ENCODE measurements at regions not wholly inside any gene's neighbourhood (a gene's known extent, or its start where the extent isn't known, plus 50 kb on each side); places are given as distances from the start of the nearest gene placed in this dataset.
"Not testable (repeated sequence)": the region's sequence is repeated elsewhere in the genome, so short reads cannot be mapped to it uniquely, and the experiment has no call there.

DNA sequence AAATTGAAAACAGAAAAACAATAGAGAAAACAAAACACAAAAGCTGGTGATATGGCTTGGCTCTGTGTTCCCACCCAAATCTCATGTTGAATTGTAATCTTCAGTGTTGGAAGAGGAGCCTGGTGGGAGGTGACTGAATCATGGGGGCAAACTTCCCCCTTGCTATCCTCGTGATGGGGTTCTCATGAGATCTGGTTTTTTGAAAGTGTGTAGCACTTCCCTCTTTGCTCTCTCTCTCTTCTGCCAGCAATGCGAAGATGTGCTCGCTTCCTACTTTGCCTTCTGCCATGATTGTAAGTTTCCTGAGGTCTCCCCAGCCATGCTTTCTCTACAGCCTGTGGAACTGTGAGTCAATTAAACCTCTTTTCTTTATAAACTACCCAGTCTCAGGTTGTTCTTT, 112.3 kb upstream of the UXS1 start:
- Mint-ChIP-seq H3K27ac (no peak overlapping the region), H3K36me3 (no peaks in the 10 kb centered on the region), H3K9me3 (no peaks in the 10 kb centered on the region), H3K4me1 (no peaks in the 10 kb centered on the region), H3K4me3 (no peak overlapping the region)
- ATAC-seq (no peak), DNase-seq (ENCODE audit: low spot score in 2 of 2) (no peak)

GRCh38 chr2:106304612-106305184, 110.6 kb upstream of the UXS1 start:
- H3K4me1 Mint-ChIP-seq = no peaks in the 10 kb centered on the region
- H3K36me3 Mint-ChIP-seq = no peaks in the 10 kb centered on the region
- ATAC-seq (no peak), DNase-seq (ENCODE audit: low spot score in 2 of 2) (no peak)
- no peak overlapping the region for H3K27ac Mint-ChIP-seq
- H3K4me3 Mint-ChIP-seq = no peak overlapping the region
- H3K9me3 Mint-ChIP-seq = no peaks in the 10 kb centered on the region

DNA sequence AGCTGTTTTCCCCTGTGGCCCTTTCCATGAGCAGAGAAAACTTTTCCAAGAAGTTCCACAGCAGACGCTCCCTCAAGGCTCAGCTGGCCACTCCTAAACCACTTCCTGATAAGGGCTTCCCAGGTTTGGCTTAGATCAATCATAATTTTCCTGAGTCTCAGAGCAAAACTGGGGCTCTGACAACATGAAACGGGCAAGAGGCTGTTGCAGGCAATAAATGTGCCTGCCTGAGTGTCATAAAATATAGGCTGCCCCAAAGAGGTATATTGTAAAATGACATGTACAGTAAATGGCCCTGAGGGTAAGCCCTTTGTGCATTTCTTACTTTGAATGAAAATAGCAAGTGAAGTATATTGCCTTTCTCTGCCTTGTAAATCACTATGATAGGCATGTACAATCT, 105.6 kb upstream of the UXS1 start:
- Mint-ChIP-seq H3K9me3 (no peaks in the 10 kb centered on the region), H3K4me1 (no peaks in the 10 kb centered on the region), H3K36me3 (no peaks in the 10 kb centered on the region), H3K4me3 (no peak overlapping the region), H3K27ac (no peak overlapping the region)
- ATAC-seq (no peak), DNase-seq (ENCODE audit: low spot score in 2 of 2) (no peak)

DNA sequence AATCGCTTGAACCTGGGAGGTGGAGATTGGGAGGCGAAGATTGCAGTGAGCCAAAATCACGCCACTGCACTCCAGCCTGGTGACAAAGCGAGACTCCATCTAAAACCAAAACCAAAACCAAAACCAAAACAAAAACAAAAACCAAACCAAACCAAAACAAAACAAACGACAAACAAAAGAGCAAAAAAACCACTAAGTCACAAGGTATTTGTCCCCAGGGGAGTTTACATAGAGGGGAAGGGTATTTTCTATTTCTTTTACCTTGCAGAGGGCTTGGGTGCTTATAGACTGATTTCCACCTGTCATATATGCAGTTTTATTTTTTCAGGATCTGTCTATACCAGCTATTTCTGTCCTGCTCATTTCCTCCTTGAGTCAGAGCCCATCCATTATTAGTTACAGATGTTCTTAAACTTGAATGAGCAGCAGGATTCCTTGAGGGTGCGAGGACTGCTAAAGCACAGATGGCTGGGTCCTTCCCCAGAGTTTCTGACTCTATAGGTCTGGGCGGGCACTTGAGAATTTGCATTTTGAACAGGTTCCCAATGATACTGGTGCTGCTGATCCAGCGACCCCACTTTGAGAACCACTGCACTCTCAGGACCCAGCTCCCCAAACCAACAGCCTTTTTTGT, 102.2 kb upstream of the UXS1 start:
- H3K9me3 Mint-ChIP-seq = no peaks in the 10 kb centered on the region
- no peak for DNase-seq (ENCODE audit: low spot score in 2 of 2)
- H3K4me3 Mint-ChIP-seq = no peak overlapping the region
- H3K36me3 Mint-ChIP-seq = no peaks in the 10 kb centered on the region
- no peak for ATAC-seq
- no peaks in the 10 kb centered on the region for H3K4me1 Mint-ChIP-seq
- H3K27ac Mint-ChIP-seq = peak overlapping the region; percentile 50

- DNase-seq (ENCODE audit: low spot score in 2 of 2) (no peak), ATAC-seq (no peak)
- no peaks in the 10 kb centered on the region for H3K4me1 Mint-ChIP-seq
- H3K9me3 Mint-ChIP-seq = no peaks in the 10 kb centered on the region
- no peak overlapping the region for H3K27ac Mint-ChIP-seq
- H3K36me3 Mint-ChIP-seq = no peaks in the 10 kb centered on the region
- H3K4me3 Mint-ChIP-seq = no peak overlapping the region
Measured at GRCh38 chr2:106294182-106294581, 100.1 kb upstream of the UXS1 start.

GRCh38 chr2:106293271-106293783, 99.2 kb upstream of the UXS1 start:
- no peak overlapping the region for H3K4me3 Mint-ChIP-seq
- DNase-seq (ENCODE audit: low spot score in 2 of 2) = no peak
- H3K9me3 Mint-ChIP-seq = no peaks in the 10 kb centered on the region
- ATAC-seq = no peak
- no peak overlapping the region for H3K27ac Mint-ChIP-seq
- no peaks in the 10 kb centered on the region for H3K4me1 Mint-ChIP-seq
- H3K36me3 Mint-ChIP-seq = no peaks in the 10 kb centered on the region

DNA sequence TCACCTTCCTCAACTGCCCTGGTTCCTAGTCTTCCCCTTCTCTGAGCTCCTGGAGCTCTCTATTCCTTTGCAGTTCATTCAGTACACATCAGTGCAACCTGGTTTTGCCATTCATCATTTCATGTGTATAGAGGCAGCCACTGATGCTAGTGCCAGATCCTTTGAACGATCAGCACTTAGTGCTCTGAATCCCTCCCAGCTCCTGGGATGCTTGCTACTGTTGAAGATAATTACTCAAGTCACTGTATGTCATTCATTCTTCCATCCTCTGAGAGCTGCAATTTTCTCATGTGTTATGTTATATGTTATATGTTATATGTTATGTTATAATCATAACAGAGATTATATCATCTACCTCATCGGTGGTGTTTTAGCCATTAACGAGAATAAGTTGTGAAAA, 98.5 kb upstream of the UXS1 start:
- H3K27ac Mint-ChIP-seq = no peak overlapping the region
- no peaks in the 10 kb centered on the region for H3K4me1 Mint-ChIP-seq
- no peaks in the 10 kb centered on the region for H3K36me3 Mint-ChIP-seq

GRCh38 chr2:106288873-106289272, 94.8 kb upstream of the UXS1 start:
- Mint-ChIP-seq H3K4me3 (no peak overlapping the region), H3K9me3 (no peaks in the 10 kb centered on the region), H3K4me1 (no peaks in the 10 kb centered on the region), H3K36me3 (no peaks in the 10 kb centered on the region), H3K27ac (no peak overlapping the region)
- ATAC-seq (no peak), DNase-seq (ENCODE audit: low spot score in 2 of 2) (no peak)

More for the DNA sequence above, 98.5 kb upstream of the UXS1 start:
- H3K9me3 Mint-ChIP-seq = no peaks in the 10 kb centered on the region
- ATAC-seq (no peak), DNase-seq (ENCODE audit: low spot score in 2 of 2) (no peak)
- no peak overlapping the region for H3K4me3 Mint-ChIP-seq

DNA sequence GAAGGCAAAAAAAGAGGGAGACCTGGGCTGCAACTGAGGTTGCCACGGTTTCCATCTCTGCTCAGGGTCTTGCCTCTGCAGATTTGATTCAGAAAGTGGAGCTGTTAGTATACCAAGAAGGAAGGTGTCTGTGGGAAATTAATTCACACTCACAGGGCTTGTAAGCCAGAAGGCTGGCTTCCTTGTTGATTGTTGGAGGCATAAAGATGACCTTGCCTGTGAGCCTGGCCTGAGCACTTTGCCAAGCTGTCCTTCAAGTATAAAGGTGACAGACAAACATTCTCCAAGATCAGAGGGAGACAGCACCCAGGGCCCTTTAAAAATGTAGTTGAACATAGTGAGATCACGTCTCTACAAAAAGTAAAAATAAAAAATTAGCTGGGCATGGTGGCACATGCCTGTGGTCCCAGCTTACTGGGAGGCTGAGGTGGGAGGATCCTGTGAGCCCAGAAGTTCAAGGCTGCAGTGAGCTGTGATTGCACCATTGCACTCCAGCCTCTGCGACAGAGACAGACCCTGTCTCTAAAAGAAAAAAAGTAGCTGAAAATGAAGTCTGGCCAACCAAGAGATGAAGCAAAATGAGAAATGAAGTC, 91.2 kb upstream of the UXS1 start:
- no peak overlapping the region for H3K4me3 Mint-ChIP-seq
- no peak overlapping the region for H3K27ac Mint-ChIP-seq

DNA sequence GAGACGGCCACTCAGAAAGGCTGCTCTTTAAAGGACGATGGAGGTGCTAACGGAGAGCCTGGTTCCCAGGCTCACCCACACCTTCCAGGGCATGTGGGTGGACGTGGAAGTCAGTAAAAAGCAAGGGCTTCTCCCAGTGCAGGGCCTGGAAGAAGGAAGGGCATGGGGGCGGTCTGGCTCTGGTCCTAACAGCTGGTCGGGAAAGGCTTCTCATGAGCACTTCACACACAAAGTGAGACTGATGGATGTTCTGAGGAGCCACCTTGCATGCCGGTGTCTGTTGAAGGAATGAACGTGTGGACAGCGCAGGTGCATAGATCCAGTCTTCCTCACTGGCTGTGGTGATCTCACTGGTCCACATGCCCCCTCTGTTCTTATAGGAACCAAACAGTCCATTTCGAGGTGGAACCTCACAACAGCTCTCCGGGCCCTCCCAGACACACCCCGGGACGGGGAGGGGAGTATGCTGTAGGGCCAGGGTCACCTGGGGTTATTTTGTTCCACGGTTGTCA, 90.6 kb upstream of the UXS1 start:
- ATAC-seq = peak; percentile 32
- no peaks in the 10 kb centered on the region for H3K36me3 Mint-ChIP-seq
- no peaks in the 10 kb centered on the region for H3K4me1 Mint-ChIP-seq
- no peaks in the 10 kb centered on the region for H3K9me3 Mint-ChIP-seq
- no peak overlapping the region for H3K4me3 Mint-ChIP-seq
- no peak for DNase-seq (ENCODE audit: low spot score in 2 of 2)
- H3K27ac Mint-ChIP-seq = no peak overlapping the region

More for the DNA sequence above, 91.2 kb upstream of the UXS1 start:
- H3K9me3 Mint-ChIP-seq = no peaks in the 10 kb centered on the region
- H3K4me1 Mint-ChIP-seq = no peaks in the 10 kb centered on the region
- no peaks in the 10 kb centered on the region for H3K36me3 Mint-ChIP-seq
- no peak for ATAC-seq
- DNase-seq (ENCODE audit: low spot score in 2 of 2) = no peak

DNA sequence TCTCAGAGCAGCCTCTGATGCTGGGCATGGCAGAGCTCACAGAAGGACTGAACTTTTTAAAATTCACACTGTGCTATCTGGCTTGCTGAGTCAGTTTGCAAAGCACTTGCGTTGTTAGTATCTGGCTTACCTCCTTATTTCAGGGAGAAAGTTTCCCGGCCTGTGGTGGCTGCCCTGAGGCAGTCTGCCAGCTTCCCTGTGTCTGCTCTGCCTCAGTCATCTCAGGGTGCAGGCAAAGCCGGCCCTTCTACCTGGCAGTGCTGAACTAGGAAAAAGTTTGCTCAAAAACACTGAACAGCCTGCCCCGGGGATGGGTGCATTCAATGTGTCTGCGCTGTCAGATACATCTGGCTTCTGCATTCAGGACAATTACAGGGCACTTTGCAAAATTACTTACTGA, 90.2 kb upstream of the UXS1 start:
- DNase-seq (ENCODE audit: low spot score in 2 of 2) = no peak
- H3K4me3 Mint-ChIP-seq = no peak overlapping the region
- H3K36me3 Mint-ChIP-seq = no peaks in the 10 kb centered on the region
- no peaks in the 10 kb centered on the region for H3K9me3 Mint-ChIP-seq
- H3K4me1 Mint-ChIP-seq = no peaks in the 10 kb centered on the region
- no peak for ATAC-seq
- no peak overlapping the region for H3K27ac Mint-ChIP-seq

DNA sequence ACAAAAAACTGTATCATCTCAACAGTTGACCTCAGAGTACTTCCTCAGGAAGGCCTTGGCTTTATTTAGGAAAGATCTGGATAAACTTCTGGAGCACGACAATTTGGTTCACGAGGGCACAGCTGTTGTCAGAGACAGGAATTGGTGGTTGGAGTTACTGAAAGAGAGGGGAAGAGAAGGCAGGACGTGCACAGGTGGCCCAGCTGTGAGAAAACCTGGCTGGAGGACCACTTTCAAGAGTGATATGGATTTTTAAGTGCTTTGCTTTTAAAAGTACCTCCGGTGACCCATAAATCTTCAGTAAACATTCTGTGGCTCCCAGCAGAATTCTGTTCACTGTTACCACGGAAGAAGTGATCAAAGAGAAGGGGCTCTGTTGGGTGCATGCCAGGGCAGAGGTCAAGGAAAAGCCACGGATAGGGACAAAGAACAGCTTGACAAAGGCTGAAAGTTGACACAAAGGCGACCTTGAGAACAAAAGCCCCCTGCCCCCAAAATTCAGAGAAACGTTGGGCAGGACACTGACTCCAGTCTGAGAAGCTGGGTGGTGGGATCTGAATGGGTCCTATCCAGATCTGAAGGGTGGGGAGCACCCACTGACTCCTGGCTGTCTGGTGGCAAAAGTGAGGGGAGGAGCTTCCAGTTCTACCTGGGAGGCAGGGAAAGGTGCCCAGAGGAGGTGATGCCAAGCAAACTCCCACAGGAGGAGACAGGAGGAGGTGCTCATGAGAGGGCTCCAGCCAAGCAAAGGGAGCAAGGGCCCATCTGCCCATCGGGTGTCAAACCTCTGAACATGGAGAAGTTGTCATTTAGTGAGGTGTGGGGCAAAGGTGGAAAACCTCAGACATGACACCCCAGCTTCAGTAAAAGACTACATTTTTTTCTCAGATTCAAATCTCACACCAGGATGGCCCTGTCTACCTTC, 89.4 kb upstream of the UXS1 start:
- not testable (repeated sequence) for ATAC-seq

DNA sequence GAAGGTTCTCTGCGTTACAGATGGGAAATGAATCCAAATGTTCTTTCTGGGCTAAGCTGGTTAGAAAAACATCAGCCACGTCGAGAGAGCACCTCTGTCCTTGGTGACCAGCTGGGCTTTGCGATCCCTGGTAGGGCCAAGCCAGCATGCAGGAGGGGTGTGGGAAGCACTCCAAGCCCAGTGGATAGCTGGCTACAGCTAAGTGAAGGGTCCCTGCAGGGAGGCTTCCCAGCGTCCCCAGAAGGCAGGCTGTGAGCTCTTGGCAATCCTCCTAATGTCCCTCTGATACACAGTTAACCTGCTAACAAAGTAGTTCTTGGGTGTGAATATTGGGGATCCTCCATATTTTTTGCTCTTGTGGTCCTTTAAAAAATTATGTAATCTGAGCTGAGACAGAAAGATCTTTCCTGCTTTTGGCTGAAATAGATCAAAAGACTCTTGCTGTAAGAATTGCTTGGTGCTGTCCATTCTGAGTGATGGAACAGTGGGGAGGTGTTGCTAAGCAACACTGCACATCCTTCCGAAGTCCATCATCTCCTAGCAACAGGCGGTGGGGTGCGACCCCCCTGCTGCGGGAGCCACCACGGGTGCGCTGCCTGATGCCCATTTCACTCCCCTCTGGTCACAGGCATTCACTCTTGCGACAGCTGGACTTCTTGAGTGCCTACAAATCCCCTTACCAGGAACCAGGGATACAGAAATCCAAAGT, 88.5 kb upstream of the UXS1 start:
- Mint-ChIP-seq H3K36me3 (no peaks in the 10 kb centered on the region), H3K9me3 (no peaks in the 10 kb centered on the region), H3K27ac (no peak overlapping the region), H3K4me1 (no peaks in the 10 kb centered on the region), H3K4me3 (no peak overlapping the region)
- ATAC-seq = no peak
- DNase-seq (ENCODE audit: low spot score in 2 of 2) = no peak

More for the DNA sequence above, 89.4 kb upstream of the UXS1 start:
- H3K36me3 Mint-ChIP-seq; H3K4me1 Mint-ChIP-seq; H3K9me3 Mint-ChIP-seq; H3K27ac Mint-ChIP-seq; DNase-seq (ENCODE audit: low spot score in 2 of 2); H3K4me3 Mint-ChIP-seq: not testable (repeated sequence)

DNA sequence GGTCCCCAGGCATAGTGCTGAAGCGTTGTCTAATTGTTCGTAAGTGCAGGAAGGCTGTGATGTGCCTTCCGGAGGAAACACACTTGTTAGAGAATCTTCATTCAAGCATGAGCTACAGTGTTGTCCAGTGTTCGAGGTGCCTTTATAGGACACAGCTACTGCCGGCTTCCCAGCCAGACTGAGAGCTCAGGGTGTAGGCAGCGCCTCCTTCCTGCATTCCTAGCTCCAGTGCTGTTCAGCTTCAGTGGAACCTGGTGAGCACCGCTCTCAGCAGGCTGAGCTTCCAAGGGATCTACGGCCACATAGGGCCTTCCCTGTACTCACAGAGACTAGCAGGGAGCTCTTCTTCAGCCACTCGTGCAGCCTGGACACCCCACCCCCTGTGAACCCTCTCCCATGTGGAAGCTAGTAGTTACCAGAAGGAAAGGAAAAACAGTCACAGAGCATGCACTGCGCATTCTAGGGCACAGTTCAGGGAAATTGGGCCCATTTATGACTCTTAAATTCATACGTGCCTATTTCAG, 87.9 kb upstream of the UXS1 start:
- not testable (repeated sequence) for H3K36me3 Mint-ChIP-seq; H3K9me3 Mint-ChIP-seq; DNase-seq (ENCODE audit: low spot score in 2 of 2); ATAC-seq; H3K4me3 Mint-ChIP-seq; H3K4me1 Mint-ChIP-seq; H3K27ac Mint-ChIP-seq

All from stimulated activated effector memory CD8-positive, alpha-beta T cell treated with anti-CD3 and anti-CD28 coated beads, Interleukin-12 subunit alpha, Interleukin-12 subunit beta, amount 100 ng/mL, for 72 hours (primary cell).